Adrenal gland (tissue), 9 donors: ENCODE measurements at regions not wholly inside any gene's neighbourhood (a gene's known extent, or its start where the extent isn't known, plus 50 kb on each side); places are given as distances from the start of the nearest gene placed in this dataset.

Source experiments
- DNase-seq, 7 donors: peaks; one replicate each; pipeline ENCODE4 v3.0.0-alpha.2; 2019 to 2020
- H3K27ac ChIP-seq, 5 donors: fragments of 200-600 bp; sonication (generic) in 4 of 5; 1 replicate in 3 of 5; 2 replicates in 2 of 5; pipeline versions ENCODE4 v1.5.1 to v1.8.0; 2016 to 2020; ENCODE audit warnings: mild to moderate bottlenecking in 1 of 5
- H3K27me3 ChIP-seq: fragments of 200-600 bp; 2 replicates; pipeline ENCODE4 v1.8.0; 2021
- H3K36me3 ChIP-seq, 2 donors: fragments of 200-600 bp; replicated peaks in 1 of 2; 1 replicate in 1 of 2; 2 replicates in 1 of 2; pipeline versions ENCODE4 v1.5.1 to v1.8.0; 2018 to 2022
- H3K4me1 ChIP-seq, 2 donors: fragments of 200-600 bp; replicated peaks in 1 of 2; 1 replicate in 1 of 2; 2 replicates in 1 of 2; pipeline versions ENCODE4 v1.5.1 to v1.8.0; 2018 to 2021
- H3K4me3 ChIP-seq, 4 donors: fragments of 200-600 bp; sonication (generic) in 3 of 4; one replicate each; pipeline ENCODE4 v1.5.1; 2016 to 2018
- H3K9me3 ChIP-seq, 3 donors: fragments of 200-600 bp; sonication (generic) in 1 of 3; replicated peaks in 1 of 3; 1 replicate in 2 of 3; 2 replicates in 1 of 3; pipeline versions ENCODE4 v1.5.1 to v1.8.0; 2016 to 2021
- CTCF ChIP-seq, 6 experiments: fragments of 450-650 bp in 4 of 6; fragments of 200-600 bp in 2 of 6; sonication (generic) in 1 of 6; IDR thresholded peaks; 1 replicate in 5 of 6; 2 replicates in 1 of 6; pipeline versions ENCODE4 v1.5.1 to v1.8.0; 2016 to 2021; ENCODE audit warnings: antibody characterized with exemption in 6 of 6, mild to moderate bottlenecking in 2 of 6, moderate library complexity in 1 of 6
- POLR2A ChIP-seq, 2 donors: fragments of 450-650 bp; IDR thresholded peaks; one replicate each; pipeline ENCODE4 v1.6.1; 2017; ENCODE audit warnings: antibody characterized with exemption in 2 of 2, mild to moderate bottlenecking in 2 of 2, moderate library complexity in 1 of 2
- WGBS, 4 donors: extraction: QIAGEN DNeasy Blood & Tissue Kit in 2 of 4; methylation state at CpG; one replicate each; pipeline versions ENCODE4 v1.1.5 to v1.1.7; 2013 to 2017; 5-methylcytosine and 5-hydroxymethylcytosine counted together
- intact Hi-C, 2 donors: fragments of 100-400 bp; cut with DNase I; formaldehyde crosslinking; loops; one replicate each; pipeline versions ENCODE4 v1.14.1 to v1.15.0; 2022 to 2023
- donor health status: healthy with polysubstance abuse.
- donor health status: Bipolar disorder and iron deficiency.
- donor health status: DM: yes; HTN: yes; CAD: no.
- donor health status: DM: no; HTN: no; CAD: no.
- donor health status: DM: no; HTN: no; CAD: no.

- H3K9me3 ChIP-seq = no peaks in the 10 kb centered on the region
- no peak overlapping the region for H3K27ac ChIP-seq
- no peaks in the 10 kb centered on the region for H3K27me3 ChIP-seq
- no peaks in the 10 kb centered on the region for H3K36me3 ChIP-seq
- no peaks in the 10 kb centered on the region for H3K4me1 ChIP-seq
- H3K4me3 ChIP-seq = no peak overlapping the region
- 54 to 67% (median 63%) methylated on average over 2 of the region's 2 CpGs for WGBS, 4 donors
- no peak for TF ChIP-seq POLR2A (IDR thresholded peaks at IDR 0.05)
- TF ChIP-seq CTCF (IDR thresholded peaks at IDR 0.05) = no peak
- intact Hi-C loops = no loop called here
- DNase-seq = no peak
Measured at GRCh38 chr5:31130676-31131075, 62.8 kb upstream of the CDH6 start.

GRCh38 chr5:31124651-31125305 is 68.7 kb upstream of the CDH6 start:
- DNase-seq = no peak
- intact Hi-C loops = no loop called here
- Histone ChIP-seq H3K4me1 (no peaks in the 10 kb centered on the region), H3K36me3 (no peaks in the 10 kb centered on the region), H3K27ac (no peak overlapping the region), H3K27me3 (no peaks in the 10 kb centered on the region), H3K4me3 (no peak overlapping the region), H3K9me3 (no peaks in the 10 kb centered on the region)
- WGBS, 4 donors = 83 to 88% (median 86%) methylated on average over 5 of the region's 5 CpGs
- TF ChIP-seq CTCF (IDR thresholded peaks at IDR 0.05) = no peak
- no peak for TF ChIP-seq POLR2A (IDR thresholded peaks at IDR 0.05)

GRCh38 chr5:31124026-31124425 is 69.5 kb upstream of the CDH6 start:
- Histone ChIP-seq H3K27me3 (no peaks in the 10 kb centered on the region), H3K4me1 (no peaks in the 10 kb centered on the region), H3K9me3 (no peaks in the 10 kb centered on the region), H3K27ac (no peak overlapping the region), H3K36me3 (no peaks in the 10 kb centered on the region), H3K4me3 (no peak overlapping the region)
- WGBS, 4 donors = 69 to 80% (median 72%) methylated on average over 1 of the region's 1 CpG
- intact Hi-C loops = no loop called here
- TF ChIP-seq CTCF (IDR thresholded peaks at IDR 0.05) = no peak
- no peak for TF ChIP-seq POLR2A (IDR thresholded peaks at IDR 0.05)
- DNase-seq = no peak

DNA sequence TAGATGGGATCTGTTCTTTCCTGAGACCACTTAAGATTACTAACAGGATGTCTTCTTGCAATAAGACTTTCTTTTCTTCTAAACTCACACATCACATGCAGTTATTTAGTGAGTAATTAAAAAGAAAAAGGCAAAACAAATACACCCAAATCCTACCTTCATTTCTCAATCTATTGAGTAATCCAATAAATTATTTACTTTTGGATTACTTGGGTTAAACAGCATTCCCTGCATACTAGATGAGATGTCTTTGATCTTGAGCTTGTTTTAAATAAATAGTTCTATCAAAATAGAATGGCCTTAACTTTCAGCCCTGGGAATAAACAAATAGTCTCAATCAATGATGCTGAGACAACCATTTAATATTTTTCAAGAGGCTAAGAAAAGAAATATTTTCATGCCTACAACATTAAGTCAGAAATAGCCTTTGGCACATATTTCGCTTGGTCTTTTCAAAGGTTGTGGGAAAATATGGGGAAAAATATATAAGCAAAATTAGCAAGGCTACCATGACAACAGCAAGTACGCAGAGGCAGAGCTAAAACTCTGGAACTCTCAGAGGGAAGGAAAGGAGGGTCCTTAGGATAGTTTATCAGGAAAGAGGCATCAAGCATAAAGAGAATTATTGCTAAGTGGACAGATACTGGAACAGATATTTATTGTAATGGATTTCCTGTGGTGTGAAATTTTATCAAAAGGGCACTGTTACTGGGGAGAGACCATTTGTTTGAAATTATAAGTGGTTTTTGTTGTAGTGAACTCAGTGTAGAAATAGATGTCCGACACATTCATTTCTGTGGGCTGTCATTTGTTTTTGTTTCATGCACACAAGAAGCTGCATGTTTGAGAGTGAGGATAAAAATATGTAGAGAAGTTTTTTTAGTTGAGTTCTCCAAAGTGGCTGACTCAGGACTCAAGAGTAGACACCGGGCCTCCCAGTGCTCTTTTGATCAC is 70.2 kb upstream of the CDH6 start:
- DNase-seq = no peak
- H3K27ac ChIP-seq = no peak overlapping the region
- intact Hi-C loops = no loop called here

More for the DNA sequence above, 70.2 kb upstream of the CDH6 start:
- Histone ChIP-seq H3K4me3 (no peak overlapping the region), H3K4me1 (no peaks in the 10 kb centered on the region), H3K9me3 (no peaks in the 10 kb centered on the region), H3K27me3 (no peaks in the 10 kb centered on the region), H3K36me3 (no peaks in the 10 kb centered on the region)
- 50 to 63% (median 52%) methylated on average over 4 of the region's 4 CpGs for WGBS, 4 donors
- TF ChIP-seq POLR2A (IDR thresholded peaks at IDR 0.05) = no peak
